Ishikawa (cell line): ENCODE measurements at regions not wholly inside any gene's neighbourhood (a gene's known extent, or its start where the extent isn't known, plus 50 kb on each side); places are given as distances from the start of the nearest gene placed in this dataset.

ENCODE experiments used
- CEBPB ChIP-seq: IDR thresholded peaks from 2 replicates; pipeline ENCODE4 v1.6.1; 2012
- EP300 ChIP-seq: IDR thresholded peaks from 2 replicates; pipeline ENCODE4 v1.6.1; 2012; ENCODE audit warnings: borderline replicate concordance
- RAD21 ChIP-seq: IDR thresholded peaks from 2 replicates; pipeline ENCODE4 v1.6.1; 2012; ENCODE audit warnings: low read depth
- YY1 ChIP-seq: IDR thresholded peaks from 2 replicates; pipeline ENCODE4 v1.6.1; 2012; ENCODE audit warnings: low read depth
- TF ChIP-seq, protein P1 (sequence below): IDR thresholded peaks from 2 replicates; pipeline ENCODE4 v1.6.1; 2012

DNA sequence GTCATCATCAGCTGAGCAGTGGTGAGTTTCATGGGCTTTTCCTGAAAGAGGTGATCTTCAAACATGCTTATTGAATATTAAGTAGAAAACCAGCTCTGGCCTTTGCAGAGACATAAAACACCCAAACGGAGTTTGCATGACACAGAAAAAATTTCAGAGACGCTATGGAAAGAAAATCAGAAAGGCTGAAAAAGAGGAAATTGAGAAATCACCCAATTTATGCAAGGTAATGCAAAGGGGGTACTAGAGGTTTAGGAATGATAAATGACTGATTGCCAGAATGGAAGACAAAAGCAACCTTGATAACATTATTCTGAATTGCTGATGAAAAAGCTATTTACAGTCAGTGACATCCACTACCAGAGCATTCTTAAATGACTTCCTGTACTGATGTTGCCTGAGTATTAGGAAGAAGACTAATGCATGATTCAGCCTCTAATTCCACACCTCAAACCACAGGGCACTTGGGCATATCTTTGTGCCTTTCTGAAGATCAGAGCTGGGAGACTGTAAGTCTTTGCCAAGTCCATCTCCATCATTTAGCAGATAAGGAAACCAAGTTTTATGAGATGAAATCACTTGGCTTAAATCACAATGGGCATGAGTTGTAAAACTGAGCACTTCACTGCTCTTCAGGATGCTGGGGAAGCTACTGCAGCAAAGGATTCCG is 565.7 kb downstream of the PPARGC1A start:
- TF ChIP-seq RAD21 (no peak), CEBPB (no peak), YY1 (no peak), EP300 (no peak)
- TF ChIP-seq, protein P1, sequence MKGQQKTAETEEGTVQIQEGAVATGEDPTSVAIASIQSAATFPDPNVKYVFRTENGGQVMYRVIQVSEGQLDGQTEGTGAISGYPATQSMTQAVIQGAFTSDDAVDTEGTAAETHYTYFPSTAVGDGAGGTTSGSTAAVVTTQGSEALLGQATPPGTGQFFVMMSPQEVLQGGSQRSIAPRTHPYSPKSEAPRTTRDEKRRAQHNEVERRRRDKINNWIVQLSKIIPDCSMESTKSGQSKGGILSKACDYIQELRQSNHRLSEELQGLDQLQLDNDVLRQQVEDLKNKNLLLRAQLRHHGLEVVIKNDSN: no peak
